B cell (primary cell): ENCODE measurements at regions not wholly inside any gene's neighbourhood (a gene's known extent, or its start where the extent isn't known, plus 50 kb on each side); places are given as distances from the start of the nearest gene placed in this dataset.

Experiments used
- ATAC-seq: fragments of 200-7000 bp; cut with Tn5 transposase; one replicate; pipeline ENCODE4 v1.10.0; 2021; ENCODE audit warnings: low read depth, mild to moderate bottlenecking, moderate number of reproducible peaks, moderate library complexity
- CTCF ChIA-PET: fragments of 350-600 bp; sonication (Branson Sonifier 250); formaldehyde crosslinking; loops from one replicate; lab custom pipeline; 2021; ENCODE audit warnings: antibody characterized with exemption, inconsistent platforms; lab: Charles Lee
- POLR2A ChIA-PET: fragments of 350-600 bp; sonication (Branson Sonifier 250); formaldehyde crosslinking; loops from one replicate; lab custom pipeline; 2021; ENCODE audit warnings: antibody characterized with exemption; lab: Charles Lee
- DNase-seq: peaks from one replicate; pipeline ENCODE4 v3.0.0; 2013
- H2AFZ ChIP-seq: 2 replicates; pipeline ENCODE4 v1.6.1; 2012; ENCODE audit warnings: mild to moderate bottlenecking, low read depth, low read length; ENCODE audit not compliant: insufficient read depth, poor library complexity, severe bottlenecking
- H3K27ac ChIP-seq, 2 donors: 1 replicate in 1 of 2; 2 replicates in 1 of 2; pipeline ENCODE4 v1.5.1; 2012 to 2013; ENCODE audit warnings: low read length in 2 of 2, mild to moderate bottlenecking in 2 of 2, moderate library complexity in 1 of 2
- H3K27me3 ChIP-seq, 4 experiments: fragments of 200-600 bp in 1 of 4; sonication (generic) in 1 of 4; replicated peaks in 1 of 4; 1 replicate in 2 of 4; 2 replicates in 2 of 4; pipeline versions ENCODE4 v1.6.1 to v1.7.0; 2013 to 2016; ENCODE audit warnings: low read length in 3 of 4, mild to moderate bottlenecking in 2 of 4, mixed read lengths in 1 of 4, moderate library complexity in 1 of 4; ENCODE audit not compliant: insufficient read depth in 4 of 4, control insufficient read depth in 3 of 4; ENCODE audit errors: control extremely low read depth in 1 of 4
- H3K36me3 ChIP-seq, 2 experiments: replicated peaks in 1 of 2; 1 replicate in 1 of 2; 2 replicates in 1 of 2; pipeline versions ENCODE4 v1.6.1 to v1.7.1; 2013; ENCODE audit warnings: low read length in 1 of 2; ENCODE audit not compliant: insufficient read depth in 2 of 2, control insufficient read depth in 1 of 2; ENCODE audit errors: control extremely low read depth in 1 of 2, extremely low read depth in 1 of 2
- H3K4me1 ChIP-seq, 2 donors: fragments of 200-600 bp in 1 of 2; sonication (generic) in 1 of 2; 1 replicate in 1 of 2; 2 replicates in 1 of 2; pipeline versions ENCODE4 v1.5.1 to v1.6.1; 2013 to 2017; ENCODE audit warnings: low read length in 2 of 2; ENCODE audit not compliant: control insufficient read depth in 2 of 2, insufficient read depth in 2 of 2
- H3K4me2 ChIP-seq: replicated peaks from 2 replicates; pipeline ENCODE3; 2012; ENCODE audit warnings: mild to moderate bottlenecking, low read depth, low read length; ENCODE audit not compliant: poor library complexity, severe bottlenecking
- H3K4me3 ChIP-seq, 5 experiments: fragments of 200-600 bp in 1 of 5; sonication (generic) in 1 of 5; 1 replicate in 3 of 5; 2 replicates in 2 of 5; pipeline versions ENCODE4 v1.5.1 to v1.7.0; 2011 to 2016; ENCODE audit warnings: low read length in 4 of 5, mild to moderate bottlenecking in 4 of 5, low read depth in 2 of 5, control low read depth in 1 of 5, moderate library complexity in 1 of 5; ENCODE audit not compliant: insufficient read depth in 1 of 5; ENCODE audit errors: control extremely low read depth in 1 of 5, extremely low read depth in 1 of 5
- H3K79me2 ChIP-seq: fragments of 200-600 bp; sonication (generic); one replicate; pipeline ENCODE4 v1.6.0; 2016; ENCODE audit warnings: low read length; ENCODE audit not compliant: control insufficient read depth, insufficient read depth
- H3K9ac ChIP-seq: fragments of 200-600 bp; sonication (generic); 2 replicates; pipeline ENCODE4 v1.6.1; 2017; ENCODE audit warnings: mild to moderate bottlenecking, low read length, moderate library complexity
- H3K9me3 ChIP-seq, 3 donors: one replicate each; pipeline versions ENCODE4 v1.6.1 to v1.7.1; 2013; ENCODE audit warnings: low read length in 2 of 3; ENCODE audit not compliant: control insufficient read depth in 2 of 3, insufficient read depth in 1 of 3; ENCODE audit errors: control extremely low read depth in 1 of 3
- H4K20me1 ChIP-seq: 2 replicates; pipeline ENCODE4 v1.6.0; 2012; ENCODE audit warnings: mild to moderate bottlenecking, low read length; ENCODE audit not compliant: insufficient read depth, control insufficient read depth, poor library complexity, severe bottlenecking
- H3K27ac Mint-ChIP-seq: one replicate; pipeline ENCODE4 v1.8.0; 2021; ENCODE audit warnings: mixed read lengths
- H3K27me3 Mint-ChIP-seq: one replicate; pipeline ENCODE4 v1.8.0; 2021; ENCODE audit warnings: mixed read lengths
- H3K4me1 Mint-ChIP-seq: one replicate; pipeline ENCODE4 v1.8.0; 2021; ENCODE audit warnings: mixed read lengths
- H3K4me3 Mint-ChIP-seq: one replicate; pipeline ENCODE4 v1.8.0; 2021; ENCODE audit warnings: mixed read lengths
- H3K9me3 Mint-ChIP-seq: one replicate; pipeline ENCODE4 v1.8.0; 2022; ENCODE audit warnings: mixed read lengths; ENCODE audit not compliant: insufficient read depth
- CTCF ChIP-seq: fragments of 200-600 bp; IDR thresholded peaks from one replicate; pipeline ENCODE4 v1.8.0; 2022; ENCODE audit warnings: antibody characterized with exemption, mild to moderate bottlenecking
- EZH2 ChIP-seq: IDR thresholded peaks from 2 replicates; pipeline ENCODE4 v1.6.1; 2012; ENCODE audit warnings: borderline replicate concordance, low read depth, mild to moderate bottlenecking, moderate library complexity, low read length; ENCODE audit not compliant: insufficient read depth, poor library complexity, severe bottlenecking
- WGBS: methylation state at CpG from one replicate; pipeline ENCODE4 v1.1.5; 2013; ENCODE audit warnings: missing lambda C conversion rate; ENCODE audit not compliant: insufficient coverage; 5-methylcytosine and 5-hydroxymethylcytosine counted together
- intact Hi-C: fragments of 100-400 bp; cut with micrococcal nuclease; formaldehyde crosslinking; loops from one replicate; pipeline ENCODE4 v1.10.0; 2022

GRCh38 chr2:149860276-149860921, 272.8 kb upstream of the MMADHC start:
- no peak for DNase-seq
- intact Hi-C loops, result no loop called here
- H2AFZ ChIP-seq, result no peak overlapping the region
- WGBS, result 83% methylated on average over 2 of the region's 3 CpGs
- H3K4me3 Mint-ChIP-seq, result no peak overlapping the region
- H3K4me3 ChIP-seq, result no peak overlapping the region
- no peak overlapping the region for H3K27ac Mint-ChIP-seq
- peaks cover 0 to 1% (median 0%) of the 10 kb centered on the region in 3 donors for H3K9me3 ChIP-seq
- no peak overlapping the region for H3K4me2 ChIP-seq
- no peaks in the 10 kb centered on the region for H3K4me1 Mint-ChIP-seq
- POLR2A ChIA-PET, result no interaction called here
- no peaks in the 10 kb centered on the region for H3K4me1 ChIP-seq
- no peaks in the 10 kb centered on the region for H3K27me3 ChIP-seq
- no peak for ATAC-seq
- TF ChIP-seq EZH2 (no peak), CTCF (no peak)
- no peaks in the 10 kb centered on the region for H3K79me2 ChIP-seq
- no peaks in the 10 kb centered on the region for H3K27me3 Mint-ChIP-seq
- no peaks in the 10 kb centered on the region for H3K36me3 ChIP-seq
- CTCF ChIA-PET, result no interaction called here
- H3K9ac ChIP-seq, result no peak overlapping the region
- peaks cover 4% of the 10 kb centered on the region for H3K9me3 Mint-ChIP-seq
- no peaks in the 10 kb centered on the region for H4K20me1 ChIP-seq
- H3K27ac ChIP-seq, result no peak overlapping the region

GRCh38 chr2:149858901-149859634, 271.5 kb upstream of the MMADHC start:
- Histone ChIP-seq H3K4me1 (no peaks in the 10 kb centered on the region), H3K36me3 (no peaks in the 10 kb centered on the region), H3K4me2 (no peak overlapping the region), H3K27ac (no peak overlapping the region), H3K9me3 (peaks cover 0 to 1% (median 0%) of the 10 kb centered on the region in 3 donors), H3K9ac (no peak overlapping the region), H3K27me3 (no peaks in the 10 kb centered on the region), H4K20me1 (no peaks in the 10 kb centered on the region), H3K4me3 (no peak overlapping the region), H2AFZ (no peak overlapping the region), H3K79me2 (no peaks in the 10 kb centered on the region)
- Mint-ChIP-seq H3K4me1 (no peaks in the 10 kb centered on the region), H3K27me3 (no peaks in the 10 kb centered on the region), H3K4me3 (no peak overlapping the region), H3K9me3 (no peaks in the 10 kb centered on the region), H3K27ac (no peak overlapping the region)
- intact Hi-C loops, result no loop called here
- WGBS, result 0% methylated on average over 1 of the region's 6 CpGs
- CTCF ChIA-PET, result no interaction called here
- TF ChIP-seq EZH2 (no peak), CTCF (no peak)
- ATAC-seq (no peak), DNase-seq (no peak)
- POLR2A ChIA-PET, result no interaction called here
